ENCODE measurements at regions not wholly inside any gene's neighbourhood (a gene's known extent, or its start where the extent isn't known, plus 50 kb on each side); places are given as distances from the start of the nearest gene placed in this dataset.

- TF ChIP-seq CTCF (IDR thresholded peaks at IDR 0.05; ENCODE audit: low read depth, low read length) (no peak), EZH2phosphoT487 (IDR thresholded peaks at IDR 0.05; ENCODE audit: low read depth) (no peak)
Measured at GRCh38 chr6:129759796-129760605, 50.0 kb upstream of the ARHGAP18 start.

Measured in OCI-LY3 (cell line).